Sciatic nerve (tissue), 2 donors: ENCODE measurements at regions not wholly inside any gene's neighbourhood (a gene's known extent, or its start where the extent isn't known, plus 50 kb on each side); places are given as distances from the start of the nearest gene placed in this dataset.

ENCODE experiments used
- ATAC-seq: fragments of 200-7000 bp; cut with Tn5 transposase; one replicate; pipeline ENCODE4 v1.9.1; 2020; ENCODE audit warnings: mild to moderate bottlenecking, moderate library complexity
- DNase-seq: peaks from one replicate; pipeline ENCODE4 v3.0.0-alpha.2; 2020; ENCODE audit warnings: low spot score
- intact Hi-C: fragments of 100-400 bp; cut with DNase I; formaldehyde crosslinking; loops from one replicate; pipeline ENCODE4 v1.14.2; 2022
- donor health status: DM: no; HTN: no; CAD: no.
- donor health status: DM: no; HTN: no; CAD: no.

GRCh38 chr11:104624021-104624420, 274.2 kb downstream of the CASP12 start:
- intact Hi-C loops, result no loop called here
- DNase-seq (no peak), ATAC-seq (no peak)

- no peak for DNase-seq
- intact Hi-C loops, result no loop called here
- ATAC-seq, result no peak
Measured at GRCh38 chr11:104623518-104623917, 274.7 kb downstream of the CASP12 start.

DNA sequence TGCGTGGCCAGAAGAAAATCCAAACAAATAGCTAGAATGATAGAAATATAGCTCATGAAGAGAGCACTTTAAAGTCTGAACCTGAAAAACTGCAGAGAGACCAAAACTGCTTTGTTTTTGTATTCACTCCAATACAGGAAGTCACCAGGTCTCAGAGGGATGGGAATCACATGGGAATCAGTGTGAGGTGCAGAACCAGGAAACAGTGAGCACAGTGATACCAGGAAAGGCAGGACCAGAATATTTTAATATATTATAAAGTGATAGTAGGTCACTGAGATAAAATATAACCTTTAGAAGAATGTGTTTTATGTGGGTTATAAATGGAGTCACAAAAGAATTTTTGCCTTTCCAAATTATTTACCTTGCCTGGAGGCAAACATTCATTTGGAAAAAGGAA, 277.3 kb downstream of the CASP12 start:
- ATAC-seq (no peak), DNase-seq (no peak)
- intact Hi-C loops, result no loop called here

- DNase-seq, result no peak
- ATAC-seq, result no peak
- intact Hi-C loops, result no loop called here
Measured at GRCh38 chr11:104619751-104620150, 278.5 kb downstream of the CASP12 start.

DNA sequence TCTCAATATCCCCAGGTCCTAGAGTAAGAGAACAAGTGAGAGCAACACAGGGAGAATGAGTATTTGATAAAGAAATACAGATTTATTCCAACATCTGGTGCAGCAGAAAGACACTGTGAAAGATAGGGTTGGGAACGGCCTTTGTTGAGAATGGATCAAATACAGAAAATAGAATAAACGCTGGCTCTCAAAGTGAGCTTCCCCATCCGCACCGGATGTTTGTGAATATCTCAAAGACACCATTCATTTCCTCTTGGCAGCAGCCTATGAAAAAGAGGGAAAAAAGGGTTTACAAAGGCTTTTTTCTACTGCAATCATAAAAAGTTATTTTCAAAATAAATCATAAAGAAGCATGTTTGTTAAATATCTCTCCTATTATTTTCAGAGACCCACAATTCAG, 279.3 kb downstream of the CASP12 start:
- ATAC-seq, result peak; percentile 59
- intact Hi-C loops, result no loop called here
- DNase-seq, result no peak

GRCh38 chr11:104614961-104615360, 283.3 kb downstream of the CASP12 start:
- ATAC-seq (no peak), DNase-seq (no peak)
- intact Hi-C loops, result no loop called here

GRCh38 chr11:104614117-104614680, 284.1 kb downstream of the CASP12 start:
- DNase-seq (no peak), ATAC-seq (no peak)
- intact Hi-C loops, result no loop called here

DNA sequence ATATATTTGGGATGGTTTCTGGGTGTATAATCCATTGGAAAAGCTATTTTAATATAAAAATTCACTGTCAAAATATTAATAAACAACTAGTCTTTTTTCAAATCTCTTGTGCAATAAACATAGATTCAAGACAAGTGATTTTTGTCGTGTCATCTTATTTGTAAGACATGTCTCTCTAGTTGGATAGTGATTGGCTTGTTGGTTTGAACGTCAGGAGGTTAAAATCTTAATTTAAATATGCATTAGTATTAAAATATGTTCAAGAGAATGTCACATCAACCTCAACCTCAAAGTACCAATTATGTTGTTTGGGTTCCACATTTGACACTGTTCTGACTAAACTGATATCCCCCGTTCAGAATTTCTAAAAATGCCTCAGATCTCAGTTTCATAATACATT, 287.6 kb downstream of the CASP12 start:
- intact Hi-C loops, result no loop called here

GRCh38 chr11:104609311-104610085, 288.8 kb downstream of the CASP12 start:
- no peak for DNase-seq
- intact Hi-C loops, result no loop called here
- peak; percentile 94 for ATAC-seq

More for the DNA sequence above, 287.6 kb downstream of the CASP12 start:
- DNase-seq (no peak), ATAC-seq (no peak)

DNA sequence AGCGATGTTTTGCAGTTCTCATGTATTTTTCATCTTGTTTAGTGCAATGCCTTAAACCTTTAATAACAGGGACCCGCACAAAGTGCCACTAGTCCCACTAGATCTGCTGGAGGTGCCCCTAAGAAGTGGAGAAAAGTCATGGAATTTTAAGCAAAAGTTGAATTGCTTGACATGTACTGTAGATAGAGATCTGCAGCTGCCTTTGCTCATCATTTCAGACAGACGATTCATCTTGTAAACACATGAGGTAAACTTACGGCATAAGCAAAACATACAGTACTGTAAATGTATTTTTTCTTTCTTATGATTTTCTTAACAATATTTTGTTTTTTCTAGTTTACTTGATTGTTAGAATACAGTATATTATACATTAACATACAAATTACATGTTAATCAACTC, 295.6 kb downstream of the CASP12 start:
- intact Hi-C loops, result no loop called here
- no peak for ATAC-seq
- DNase-seq, result no peak

- intact Hi-C loops, result no loop called here
- ATAC-seq, result no peak
- DNase-seq, result no peak
Measured at GRCh38 chr11:104594228-104594958, 303.9 kb downstream of the CASP12 start.

DNA sequence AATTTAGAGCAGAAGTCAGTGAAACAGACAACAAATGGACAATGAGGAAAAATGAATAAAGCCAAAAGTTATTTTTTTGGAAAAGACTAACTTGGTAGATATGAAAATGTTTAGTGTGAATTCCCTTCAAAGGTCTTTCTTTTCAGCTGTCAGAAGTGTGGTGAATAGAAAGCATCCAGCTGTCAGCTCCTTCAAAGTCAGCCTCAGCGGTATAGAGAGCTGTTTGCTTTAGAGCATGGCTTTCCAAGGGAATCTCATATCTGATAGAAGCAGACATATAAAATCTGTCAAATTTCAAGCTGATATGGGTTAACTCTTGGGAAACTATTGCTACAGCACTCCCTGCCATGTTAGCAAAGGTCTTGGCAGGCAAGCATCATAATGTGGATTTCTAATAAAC, 309.3 kb downstream of the CASP12 start:
- DNase-seq, result no peak
- intact Hi-C loops, result no loop called here
- no peak for ATAC-seq

DNA sequence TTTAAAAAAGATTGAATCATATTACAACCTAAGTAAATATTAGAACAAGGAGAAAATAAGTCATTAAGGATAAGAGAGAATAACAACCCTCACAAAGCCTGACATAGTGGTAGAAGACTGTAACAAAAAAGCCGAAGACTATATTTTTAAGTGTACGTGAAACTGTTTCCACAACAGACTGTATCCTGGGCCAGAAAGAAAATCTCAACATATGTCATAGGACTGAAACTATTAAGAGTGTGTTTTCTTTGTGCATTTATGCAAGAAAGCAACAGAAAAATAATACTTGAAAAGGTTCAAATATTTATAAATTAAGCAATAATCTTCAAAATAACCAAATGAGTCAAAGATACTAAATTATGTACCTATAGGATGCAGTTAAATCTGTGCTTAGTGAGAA, 309.8 kb downstream of the CASP12 start:
- ATAC-seq (no peak), DNase-seq (no peak)
- intact Hi-C loops, result no loop called here

DNA sequence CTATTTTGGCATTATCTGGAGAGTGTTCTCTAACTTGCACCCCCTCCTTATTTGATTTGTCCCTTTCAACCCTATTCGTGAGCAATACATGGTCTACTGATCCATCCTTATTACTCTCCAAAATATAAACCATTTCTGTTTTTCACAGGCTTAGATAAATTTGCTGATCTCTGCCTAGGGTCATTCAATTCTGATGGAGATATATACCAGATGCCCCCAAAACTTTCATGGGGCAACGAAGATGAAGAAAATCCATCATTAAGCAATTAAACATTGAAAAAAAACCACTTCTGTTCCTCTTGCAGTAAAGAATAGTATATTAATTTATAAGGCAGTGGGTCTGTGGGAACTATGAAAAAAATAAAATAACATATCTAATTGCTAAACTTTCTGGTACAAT, 313.4 kb downstream of the CASP12 start:
- intact Hi-C loops, result no loop called here
- DNase-seq, result no peak
- no peak for ATAC-seq

DNA sequence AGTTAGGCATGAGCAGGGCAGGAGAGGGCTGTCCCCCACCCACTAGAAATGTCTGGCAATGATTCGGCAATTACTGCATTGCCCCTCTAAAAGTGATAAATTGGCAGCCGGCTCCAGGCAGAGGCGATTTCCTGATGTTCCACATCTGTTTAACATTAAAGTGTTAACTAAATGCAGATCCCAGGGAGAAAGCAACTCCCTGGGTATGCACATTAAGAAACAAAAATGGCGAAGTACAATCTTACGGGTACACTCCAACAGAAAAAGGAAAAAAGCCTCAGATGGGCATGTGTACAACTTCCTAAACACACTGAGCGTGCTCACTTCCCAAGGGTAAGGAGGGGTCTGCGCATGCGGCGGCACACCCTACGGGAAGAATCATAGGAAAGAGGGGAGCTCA, 314.4 kb downstream of the CASP12 start:
- no peak for DNase-seq
- peak; percentile 28 for ATAC-seq
- intact Hi-C loops, result no loop called here

GRCh38 chr11:104582431-104582830, 315.8 kb downstream of the CASP12 start:
- ATAC-seq (no peak), DNase-seq (no peak)
- intact Hi-C loops, result no loop called here

DNA sequence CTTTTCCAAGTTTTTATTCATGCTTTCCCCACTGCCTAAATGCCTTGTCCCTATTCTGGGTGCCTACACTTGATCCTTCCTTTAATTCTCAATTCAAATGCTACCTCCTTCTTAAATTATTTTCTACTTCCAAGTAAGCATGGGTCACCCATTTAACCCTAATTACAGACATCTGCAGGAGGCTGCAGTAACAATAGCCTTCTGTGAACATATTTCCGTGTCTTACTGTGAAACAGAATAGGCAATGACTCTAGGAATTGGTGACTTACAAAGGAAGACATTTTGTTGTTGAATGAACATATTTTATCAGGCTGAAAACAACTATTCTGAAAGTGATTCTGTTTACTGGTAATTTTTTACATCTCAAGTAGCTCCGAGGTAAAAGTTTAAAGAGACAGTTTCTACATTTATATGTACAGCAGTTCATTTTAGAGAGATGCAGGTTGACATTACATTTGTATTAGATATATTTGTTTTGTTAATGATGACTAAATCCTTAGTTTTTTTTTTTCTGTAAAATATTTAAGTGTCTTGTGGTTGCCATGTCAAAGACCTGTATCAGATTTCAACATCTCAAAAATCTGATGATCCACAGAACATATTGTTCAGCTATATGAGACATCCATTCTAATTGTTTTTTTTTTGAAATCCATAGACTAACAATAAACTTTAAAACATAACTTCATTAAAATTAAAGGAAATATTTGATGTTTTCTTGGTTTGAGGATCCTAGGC, 316.8 kb downstream of the CASP12 start:
- no peak for DNase-seq
- intact Hi-C loops, result no loop called here
- ATAC-seq, result no peak

- ATAC-seq, result no peak
- intact Hi-C loops, result no loop called here
- DNase-seq, result no peak
Measured at GRCh38 chr11:104573441-104573990, 324.7 kb downstream of the CASP12 start.

GRCh38 chr11:104572279-104572678, 326.0 kb downstream of the CASP12 start:
- intact Hi-C loops, result no loop called here
- DNase-seq (no peak), ATAC-seq (no peak)
